AG08395 (cell line): ENCODE measurements at regions not wholly inside any gene's neighbourhood (a gene's known extent, or its start where the extent isn't known, plus 50 kb on each side); places are given as distances from the start of the nearest gene placed in this dataset.

ENCODE experiments used
- DNase-seq: peaks from one replicate; pipeline ENCODE4 v3.0.0; 2012; ENCODE audit warnings: mixed read lengths, low spot score

GRCh38 chr6:154561750-154562149 lies 51.3 kb upstream of the CNKSR3 start:
- no peak for DNase-seq

GRCh38 chr6:154565331-154565730 lies 54.8 kb upstream of the CNKSR3 start:
- DNase-seq: no peak

GRCh38 chr6:154566866-154567265 lies 56.4 kb upstream of the CNKSR3 start:
- DNase-seq: no peak

- no peak for DNase-seq
These were observed 57.3 kb upstream of the CNKSR3 start for GRCh38 chr6:154567695-154568220.

GRCh38 chr6:154569156-154569862 lies 58.8 kb upstream of the CNKSR3 start:
- DNase-seq: no peak

- no peak for DNase-seq
These were observed 60.0 kb upstream of the CNKSR3 start for GRCh38 chr6:154570505-154570904.

- no peak for DNase-seq
These were observed 62.1 kb upstream of the CNKSR3 start for GRCh38 chr6:154572556-154572955.

GRCh38 chr6:154578004-154578559 lies 67.6 kb upstream of the CNKSR3 start:
- no peak for DNase-seq

- no peak for DNase-seq
These were observed 68.6 kb upstream of the CNKSR3 start for GRCh38 chr6:154579046-154579445.

- DNase-seq: no peak
These were observed 69.0 kb upstream of the CNKSR3 start for GRCh38 chr6:154579485-154579884.

GRCh38 chr6:154580397-154581135 lies 70.1 kb upstream of the CNKSR3 start:
- no peak for DNase-seq

GRCh38 chr6:154582696-154583095 lies 72.2 kb upstream of the CNKSR3 start:
- DNase-seq: no peak

GRCh38 chr6:154583546-154584188 lies 73.2 kb upstream of the CNKSR3 start:
- no peak for DNase-seq

- DNase-seq: no peak
These were observed 80.3 kb upstream of the CNKSR3 start for GRCh38 chr6:154590756-154591155.

- no peak for DNase-seq
These were observed 80.7 kb upstream of the CNKSR3 start for GRCh38 chr6:154591234-154591633.

GRCh38 chr6:154592199-154592860 lies 81.8 kb upstream of the CNKSR3 start:
- no peak for DNase-seq

GRCh38 chr6:154593122-154593521 lies 82.6 kb upstream of the CNKSR3 start:
- DNase-seq: no peak

GRCh38 chr6:154594496-154595198 lies 84.2 kb upstream of the CNKSR3 start:
- no peak for DNase-seq

GRCh38 chr6:154595538-154595937 lies 85.1 kb upstream of the CNKSR3 start:
- no peak for DNase-seq

GRCh38 chr6:154596009-154596408 lies 85.5 kb upstream of the CNKSR3 start:
- no peak for DNase-seq

GRCh38 chr6:154596701-154597100 lies 86.2 kb upstream of the CNKSR3 start:
- DNase-seq: no peak
